Hematopoietic multipotent progenitor cell treated with erythropoietin and hydrocortisone succinate and interleukin-3 and kit ligand, for 17 days (in vitro differentiated cells): ENCODE measurements at regions not wholly inside any gene's neighbourhood (a gene's known extent, or its start where the extent isn't known, plus 50 kb on each side); places are given as distances from the start of the nearest gene placed in this dataset.
"Not testable (repeated sequence)": the region's sequence is repeated elsewhere in the genome, so short reads cannot be mapped to it uniquely, and the experiment has no call there.

Source experiments
- DNase-seq: peaks from one replicate; pipeline ENCODE4 v3.0.0-alpha.2; 2015; ENCODE audit warnings: low spot score

DNA sequence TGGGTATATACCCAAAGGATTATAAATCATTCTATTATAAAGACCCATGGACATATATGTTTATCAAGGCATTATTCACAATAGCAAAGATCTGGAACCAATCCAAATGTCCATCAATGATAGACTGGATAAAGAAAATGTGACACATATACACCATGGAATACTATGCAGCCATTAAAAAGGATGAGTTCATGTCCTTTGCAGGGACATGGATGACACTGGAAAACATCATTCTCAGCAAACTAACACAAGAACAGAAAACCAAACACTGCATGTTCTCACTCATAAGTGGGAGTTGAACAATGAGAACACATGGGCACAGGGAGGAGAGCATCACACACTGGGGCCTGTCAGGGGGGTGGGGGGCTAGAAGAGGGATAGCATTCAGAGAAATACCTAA lies 136.9 kb upstream of the ST8SIA4 start:
- DNase-seq = not testable (repeated sequence)

DNA sequence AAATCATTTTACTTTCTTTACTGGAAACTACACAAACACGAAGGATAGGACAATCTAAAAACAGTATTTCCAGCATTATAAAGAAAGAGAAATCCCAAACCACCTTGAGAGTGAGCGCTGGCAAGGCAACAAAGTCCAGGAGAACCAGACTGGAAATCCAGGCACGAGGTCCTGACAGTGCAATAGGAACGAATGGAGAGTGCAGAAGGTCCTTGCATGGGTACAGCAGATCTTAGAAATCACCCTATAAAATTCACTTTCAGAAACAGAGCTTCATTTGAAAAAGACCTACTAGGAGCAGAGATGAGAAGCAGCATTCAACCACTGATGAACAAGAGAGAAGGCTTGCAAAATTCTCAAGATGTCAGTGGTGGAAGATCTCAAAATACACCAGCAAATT lies 133.7 kb upstream of the ST8SIA4 start:
- DNase-seq = no peak

DNA sequence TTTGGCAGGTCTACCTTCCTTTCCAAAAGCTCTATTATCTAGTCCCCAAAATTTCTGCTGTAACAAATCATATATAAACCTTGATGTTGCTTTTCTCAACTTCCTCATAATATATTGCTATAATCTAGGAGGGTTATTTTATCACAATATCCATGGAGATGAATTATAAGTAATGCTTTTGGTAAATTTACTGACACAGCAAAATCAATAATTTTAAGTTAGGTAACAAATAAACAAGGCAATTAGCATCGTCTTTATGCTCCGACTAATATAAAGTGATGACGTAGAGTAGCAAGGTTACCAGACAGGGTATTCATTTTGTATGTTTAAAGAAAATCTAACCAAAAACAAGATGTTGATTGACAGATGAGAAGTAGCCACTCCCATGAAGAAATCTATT lies 132.3 kb upstream of the ST8SIA4 start:
- DNase-seq = no peak

DNA sequence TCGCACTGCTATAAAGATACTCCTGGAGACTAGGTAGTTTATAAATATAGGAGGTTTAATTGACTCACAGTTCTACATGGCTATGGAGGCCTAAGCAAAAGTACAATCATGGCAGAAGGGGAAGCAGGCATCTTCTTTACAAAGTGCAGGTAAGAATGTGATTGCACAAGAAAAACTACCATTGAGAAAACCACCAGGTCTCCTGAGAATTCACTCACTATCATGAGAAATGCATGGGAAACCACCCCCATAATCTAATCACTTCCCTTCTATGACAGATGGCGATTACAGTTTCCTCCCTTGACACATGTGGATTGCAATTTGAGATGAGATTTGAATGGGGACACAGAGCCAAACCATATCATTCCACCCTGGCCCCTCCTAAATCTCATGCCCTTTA lies 121.2 kb upstream of the ST8SIA4 start:
- no peak for DNase-seq

DNA sequence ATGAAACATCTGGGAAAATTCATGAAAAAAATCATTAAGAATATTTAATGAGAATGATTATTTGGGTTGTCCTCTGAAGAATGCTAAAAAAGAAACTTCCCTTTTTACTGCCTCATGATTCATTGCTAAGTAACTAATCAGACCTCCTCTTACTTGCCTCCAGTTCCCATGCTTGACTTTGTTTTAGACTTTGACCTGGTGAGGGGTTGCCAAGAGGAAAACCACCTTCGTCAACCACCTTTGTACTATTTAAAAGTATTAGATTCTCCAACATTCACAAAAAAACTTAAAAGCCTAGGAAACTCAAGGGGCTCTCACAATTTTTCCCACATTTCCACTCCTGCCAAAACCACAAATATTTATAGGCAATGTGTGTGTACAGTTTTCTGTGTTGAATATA lies 115.2 kb upstream of the ST8SIA4 start:
- no peak for DNase-seq

DNA sequence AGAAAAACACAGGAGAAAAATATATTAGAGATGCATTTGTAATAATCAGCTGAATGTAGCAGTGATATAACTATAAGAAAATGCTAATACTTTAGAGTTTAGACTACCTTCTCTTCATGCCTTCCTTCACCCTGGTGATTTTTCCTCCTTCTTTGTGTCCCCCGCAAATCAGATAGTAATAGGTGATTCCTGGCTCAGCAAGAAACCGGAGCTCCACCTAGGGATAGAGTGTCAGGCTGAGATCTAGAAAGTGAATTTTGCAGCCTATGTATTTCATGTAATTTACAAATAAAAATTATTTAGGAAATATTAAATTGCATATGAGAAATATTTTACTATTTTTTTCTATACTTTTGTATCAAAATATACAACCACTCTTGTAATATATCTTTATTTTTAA lies 109.8 kb upstream of the ST8SIA4 start:
- DNase-seq = no peak

DNA sequence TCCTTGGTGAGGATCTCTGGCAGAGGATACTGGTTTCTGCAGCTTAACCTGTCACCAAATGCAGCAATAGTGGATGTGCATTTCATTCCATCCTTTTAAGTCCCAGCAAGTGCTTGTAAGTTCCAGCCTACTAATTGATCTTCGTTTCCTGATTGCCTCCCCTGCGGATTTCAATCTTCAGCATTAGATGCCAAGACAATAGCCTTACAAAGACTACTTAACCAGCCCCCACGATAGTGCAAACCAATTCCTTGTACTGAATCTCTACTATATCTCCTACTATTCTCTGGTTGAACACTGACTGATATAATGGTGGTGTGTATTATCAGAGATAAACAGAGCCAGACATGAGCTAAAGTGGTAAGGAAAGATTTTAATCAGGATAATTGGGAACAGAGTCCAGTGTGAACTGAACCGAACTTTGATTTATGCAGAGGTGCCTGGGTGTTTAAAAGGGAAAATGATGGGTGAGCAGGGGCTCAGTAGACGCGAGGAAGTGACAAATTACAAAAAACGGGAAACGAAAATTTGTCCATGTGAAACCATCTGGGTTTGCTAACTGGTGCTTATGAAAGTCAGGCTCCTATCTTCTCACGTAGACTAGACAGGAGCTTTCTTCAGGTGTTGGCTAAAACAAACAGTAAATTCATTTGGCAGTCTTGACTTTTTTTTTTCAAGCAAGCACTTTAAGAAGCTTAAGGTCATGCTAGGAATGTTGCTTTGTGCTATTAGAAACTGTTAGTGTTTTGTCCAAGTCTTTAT lies 106.9 kb upstream of the ST8SIA4 start:
- DNase-seq = no peak

DNA sequence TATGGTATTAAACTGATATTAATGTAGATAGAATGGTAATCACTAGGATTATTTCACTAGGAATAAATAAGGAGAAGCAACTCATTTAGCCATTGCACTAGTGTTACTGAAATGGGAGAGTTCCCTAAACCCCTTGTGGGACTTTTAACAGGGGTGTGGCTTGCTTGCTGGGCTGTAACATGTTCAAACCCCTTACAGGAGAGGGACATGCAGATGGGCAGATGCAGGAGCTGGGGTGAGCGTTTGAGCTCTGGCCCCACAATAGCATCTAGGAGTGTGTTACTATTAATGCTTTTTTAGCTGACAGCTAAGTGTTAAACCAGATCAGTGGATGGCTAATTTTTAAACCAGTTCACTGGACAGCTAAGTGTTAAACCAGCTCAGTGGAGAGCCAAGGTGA lies 89.3 kb upstream of the ST8SIA4 start:
- no peak for DNase-seq

DNA sequence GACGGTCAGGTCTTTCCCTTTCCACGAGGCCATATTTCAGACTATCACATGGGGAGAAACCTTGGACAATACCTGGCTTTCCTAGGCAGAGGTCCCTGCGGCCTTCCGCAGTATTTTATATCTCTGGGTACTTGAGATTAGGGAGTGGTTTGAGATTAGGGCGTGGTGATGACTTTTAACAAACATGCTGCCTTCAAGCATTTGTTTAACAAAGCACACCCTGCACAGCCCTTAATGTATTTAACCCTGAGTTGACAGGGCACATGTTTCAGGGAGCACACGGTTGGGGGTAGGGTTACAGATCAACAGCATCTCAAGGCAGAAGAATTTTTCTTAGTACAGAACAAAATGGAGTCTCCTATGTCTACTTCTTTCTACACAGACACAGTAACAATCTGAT lies 80.5 kb upstream of the ST8SIA4 start:
- DNase-seq = not testable (repeated sequence)

DNA sequence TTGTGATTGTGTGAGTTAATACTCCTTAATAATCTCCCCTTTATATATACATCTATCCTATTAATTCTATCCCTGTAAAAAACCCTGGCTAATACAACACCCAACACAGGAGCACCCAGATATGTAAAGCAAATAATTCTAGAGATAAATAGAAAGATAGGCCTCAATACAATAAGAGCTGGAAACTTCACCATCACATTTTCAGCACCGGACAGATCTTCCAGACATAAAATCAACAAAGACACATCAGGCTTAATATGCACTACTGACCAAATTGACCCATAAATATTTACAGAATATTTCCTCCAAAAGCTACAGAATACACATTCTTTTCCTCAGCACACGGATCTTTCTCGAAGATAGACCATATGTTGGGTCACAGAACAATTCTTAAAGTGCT lies 71.0 kb upstream of the ST8SIA4 start:
- no peak for DNase-seq

DNA sequence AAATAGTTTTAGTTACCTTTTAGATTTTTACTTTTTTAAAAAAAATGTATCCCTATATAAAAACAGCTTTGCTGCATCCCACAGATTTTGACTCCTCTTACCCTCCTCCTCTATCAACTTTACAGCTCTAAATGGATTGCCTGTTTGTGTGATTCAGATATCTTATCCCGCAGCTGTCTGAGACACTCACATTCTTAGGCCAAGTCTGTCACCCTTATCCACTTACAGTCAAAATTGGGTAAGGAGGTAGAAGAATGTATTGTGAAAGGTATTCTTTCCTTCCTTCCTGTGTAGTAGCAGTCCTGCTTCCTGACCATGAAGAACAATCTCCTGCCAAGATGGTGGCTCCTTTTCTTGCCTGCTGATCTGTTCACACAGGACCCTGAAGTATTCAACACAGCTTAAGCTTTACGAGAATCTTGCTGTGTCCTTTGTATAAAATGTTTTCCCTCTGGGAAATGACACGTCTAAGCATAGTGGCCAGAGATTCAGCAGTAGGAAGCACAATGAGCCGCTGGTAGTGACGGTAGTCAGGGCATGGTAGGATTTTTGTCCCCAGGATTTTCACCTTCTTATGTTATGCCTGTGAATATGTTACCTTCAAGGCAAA lies 67.7 kb upstream of the ST8SIA4 start:
- DNase-seq = no peak

DNA sequence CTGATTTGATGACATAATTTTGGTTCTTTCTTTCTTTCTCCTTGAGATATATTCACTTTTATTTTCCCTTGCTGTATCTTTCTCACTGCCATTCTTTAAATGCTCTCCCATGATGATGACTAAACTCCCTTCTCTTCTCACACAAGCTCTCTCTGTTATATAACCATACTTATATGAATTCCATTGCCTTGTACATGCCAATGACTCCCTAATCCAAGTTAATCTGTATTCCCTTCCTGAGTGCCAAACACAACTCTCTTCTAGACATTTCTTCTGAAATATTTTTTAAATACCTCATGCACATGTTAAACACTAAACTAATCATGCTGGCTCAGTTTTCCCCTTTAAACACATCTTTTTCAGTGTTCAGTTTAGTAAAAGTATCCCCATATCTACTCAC lies 62.2 kb upstream of the ST8SIA4 start:
- no peak for DNase-seq
